Endodermal cell (in vitro differentiated cells): ENCODE measurements at regions not wholly inside any gene's neighbourhood (a gene's known extent, or its start where the extent isn't known, plus 50 kb on each side); places are given as distances from the start of the nearest gene placed in this dataset.

Experiments used
- DNase-seq: peaks from one replicate; pipeline ENCODE4 v3.0.0-alpha.2; 2017
- H3K27ac ChIP-seq: 2 replicates; pipeline ENCODE4 v1.5.1; 2013; ENCODE audit warnings: mild to moderate bottlenecking, low read depth, low read length, moderate library complexity
- H3K27me3 ChIP-seq: 2 replicates; pipeline ENCODE4 v1.6.1; 2013; ENCODE audit warnings: mild to moderate bottlenecking, low read length, moderate library complexity; ENCODE audit not compliant: insufficient read depth, control insufficient read depth, poor library complexity, severe bottlenecking
- H3K36me3 ChIP-seq: 2 replicates; pipeline ENCODE4 v1.7.0; 2013; ENCODE audit warnings: mild to moderate bottlenecking, low read length, moderate library complexity; ENCODE audit not compliant: control insufficient read depth, insufficient read depth
- H3K4me1 ChIP-seq: one replicate; pipeline ENCODE4 v1.7.0; 2013; ENCODE audit warnings: low read length; ENCODE audit not compliant: control insufficient read depth, insufficient read depth
- H3K4me3 ChIP-seq: 2 replicates; pipeline ENCODE4 v1.5.1; 2013; ENCODE audit warnings: mild to moderate bottlenecking, low read length, moderate library complexity
- H3K9ac ChIP-seq: 2 replicates; pipeline ENCODE4 v1.6.1; 2013; ENCODE audit warnings: mild to moderate bottlenecking, low read length, moderate library complexity; ENCODE audit not compliant: poor library complexity, severe bottlenecking; ENCODE audit errors: extremely low read depth
- H3K9me3 ChIP-seq: 2 replicates; pipeline ENCODE4 v1.6.1; 2013; ENCODE audit warnings: mild to moderate bottlenecking, low read length, moderate library complexity; ENCODE audit not compliant: control insufficient read depth
- H3K27ac Mint-ChIP-seq: 2 replicates; pipeline ENCODE4 v1.8.0; 2020; ENCODE audit warnings: mixed read lengths
- H3K27me3 Mint-ChIP-seq: 2 replicates; pipeline ENCODE4 v1.8.0; 2021; ENCODE audit warnings: mild to moderate bottlenecking, mixed read lengths; ENCODE audit not compliant: insufficient read depth
- H3K36me3 Mint-ChIP-seq: 2 replicates; pipeline ENCODE4 v1.8.0; 2020; ENCODE audit warnings: low read depth, mixed read lengths
- H3K4me1 Mint-ChIP-seq: 2 replicates; pipeline ENCODE4 v1.8.0; 2020; ENCODE audit warnings: mixed read lengths
- H3K4me3 Mint-ChIP-seq: 2 replicates; pipeline ENCODE4 v1.8.0; 2020; ENCODE audit warnings: mild to moderate bottlenecking, moderate library complexity, mixed read lengths
- H3K9me3 Mint-ChIP-seq: 2 replicates; pipeline ENCODE4 v1.8.0; 2020; ENCODE audit warnings: mild to moderate bottlenecking, mixed read lengths
- CTCF ChIP-seq: fragments of 200-600 bp; sonication (generic); conservative IDR thresholded peaks from 2 replicates; pipeline ENCODE4 v1.5.0; 2021; ENCODE audit warnings: antibody characterized with exemption, mild to moderate bottlenecking
- WGBS, 2 experiments: methylation state at CpG; one replicate each; pipeline versions ENCODE4 v1.1.5 to v1.1.7; 2013; ENCODE audit warnings: missing lambda C conversion rate in 2 of 2, mixed read lengths in 1 of 2; ENCODE audit not compliant: insufficient coverage in 1 of 2, insufficient read length in 1 of 2; 5-methylcytosine and 5-hydroxymethylcytosine counted together

GRCh38 chr2:122022531-122022930 is 267.1 kb downstream of the TSN start:
- Histone ChIP-seq H3K36me3 (no peaks in the 10 kb centered on the region), H3K4me3 (no peak overlapping the region), H3K4me1 (no peaks in the 10 kb centered on the region), H3K9ac (no peak overlapping the region), H3K27me3 (no peaks in the 10 kb centered on the region), H3K9me3 (no peaks in the 10 kb centered on the region), H3K27ac (no peak overlapping the region)
- H3K27me3 Mint-ChIP-seq = peaks cover 2% of the 10 kb centered on the region
- peaks cover 8% of the 10 kb centered on the region for H3K4me1 Mint-ChIP-seq
- no peak overlapping the region for H3K4me3 Mint-ChIP-seq
- DNase-seq = no peak
- WGBS, 2 experiments = 93 to 100% methylated on average over 1 to 3 of the region's 3 CpGs
- H3K27ac Mint-ChIP-seq = no peak overlapping the region
- TF ChIP-seq CTCF = no peak
- H3K36me3 Mint-ChIP-seq = no peaks in the 10 kb centered on the region
- peaks cover 15% of the 10 kb centered on the region for H3K9me3 Mint-ChIP-seq

GRCh38 chr2:122023059-122023864 is 267.8 kb downstream of the TSN start:
- 71 to 73% methylated on average over 4 to 7 of the region's 7 CpGs for WGBS, 2 experiments
- Histone ChIP-seq H3K36me3 (no peaks in the 10 kb centered on the region), H3K27me3 (no peaks in the 10 kb centered on the region), H3K9me3 (no peaks in the 10 kb centered on the region), H3K27ac (no peak overlapping the region), H3K4me1 (no peaks in the 10 kb centered on the region), H3K9ac (no peak overlapping the region), H3K4me3 (no peak overlapping the region)
- Mint-ChIP-seq H3K36me3 (no peaks in the 10 kb centered on the region), H3K27me3 (peaks cover 2% of the 10 kb centered on the region), H3K4me3 (no peak overlapping the region), H3K4me1 (peaks cover 8% of the 10 kb centered on the region), H3K27ac (no peak overlapping the region), H3K9me3 (peaks cover 13% of the 10 kb centered on the region)
- TF ChIP-seq CTCF = peak; percentile 33
- DNase-seq = no peak

GRCh38 chr2:122027510-122028217 is 272.2 kb downstream of the TSN start:
- Histone ChIP-seq H3K4me1 (no peaks in the 10 kb centered on the region), H3K27me3 (no peaks in the 10 kb centered on the region), H3K4me3 (no peak overlapping the region), H3K36me3 (no peaks in the 10 kb centered on the region), H3K9me3 (no peaks in the 10 kb centered on the region), H3K27ac (no peak overlapping the region), H3K9ac (no peak overlapping the region)
- H3K4me3 Mint-ChIP-seq = no peak overlapping the region
- no peaks in the 10 kb centered on the region for H3K36me3 Mint-ChIP-seq
- H3K9me3 Mint-ChIP-seq = no peaks in the 10 kb centered on the region
- TF ChIP-seq CTCF = no peak
- DNase-seq = peak; percentile 39
- 92 to 97% methylated on average over 9 of the region's 9 CpGs for WGBS, 2 experiments
- H3K4me1 Mint-ChIP-seq = peaks cover 8% of the 10 kb centered on the region
- no peak overlapping the region for H3K27ac Mint-ChIP-seq
- peaks cover under 1% of the 10 kb centered on the region for H3K27me3 Mint-ChIP-seq
